A673 (cell line): ENCODE measurements at regions not wholly inside any gene's neighbourhood (a gene's known extent, or its start where the extent isn't known, plus 50 kb on each side); places are given as distances from the start of the nearest gene placed in this dataset.

Experiments
- EZH2 ChIP-seq: fragments of 200-600 bp; sonication (generic); IDR thresholded peaks from 2 replicates; pipeline ENCODE4 v1.6.1; 2017; ENCODE audit warnings: borderline replicate concordance, low read depth, mild to moderate bottlenecking, mixed read lengths, antibody characterized with exemption, low read length; ENCODE audit not compliant: poor library complexity, severe bottlenecking
- TF ChIP-seq, protein P1 (sequence below): fragments of 300-800, 200-600 bp; sonication (generic); conservative IDR thresholded peaks from 2 replicates; pipeline ENCODE4 v1.5.1; 2017; ENCODE audit warnings: low read depth, mild to moderate bottlenecking, antibody characterized with exemption, low read length, moderate library complexity, mixed read lengths

DNA sequence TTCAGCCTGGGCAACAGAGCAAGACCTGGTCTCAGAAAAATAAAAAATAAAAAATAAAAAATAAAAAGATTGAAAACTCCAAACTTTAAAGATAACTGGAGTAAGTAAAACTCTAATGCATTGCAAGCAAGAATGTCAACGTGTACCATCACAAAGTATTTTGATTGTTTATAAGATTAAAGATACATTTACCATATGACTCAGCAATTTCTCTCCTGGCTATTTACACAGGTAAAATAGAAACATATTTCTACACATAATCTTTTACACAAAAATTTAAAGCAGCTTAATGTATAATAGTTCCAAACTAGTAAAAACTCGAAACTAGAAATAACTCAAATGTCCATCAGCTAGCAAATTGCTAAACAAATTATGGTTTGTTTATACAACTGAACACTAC is 456.1 kb upstream of the RGS18 start:
- TF ChIP-seq, protein P1, sequence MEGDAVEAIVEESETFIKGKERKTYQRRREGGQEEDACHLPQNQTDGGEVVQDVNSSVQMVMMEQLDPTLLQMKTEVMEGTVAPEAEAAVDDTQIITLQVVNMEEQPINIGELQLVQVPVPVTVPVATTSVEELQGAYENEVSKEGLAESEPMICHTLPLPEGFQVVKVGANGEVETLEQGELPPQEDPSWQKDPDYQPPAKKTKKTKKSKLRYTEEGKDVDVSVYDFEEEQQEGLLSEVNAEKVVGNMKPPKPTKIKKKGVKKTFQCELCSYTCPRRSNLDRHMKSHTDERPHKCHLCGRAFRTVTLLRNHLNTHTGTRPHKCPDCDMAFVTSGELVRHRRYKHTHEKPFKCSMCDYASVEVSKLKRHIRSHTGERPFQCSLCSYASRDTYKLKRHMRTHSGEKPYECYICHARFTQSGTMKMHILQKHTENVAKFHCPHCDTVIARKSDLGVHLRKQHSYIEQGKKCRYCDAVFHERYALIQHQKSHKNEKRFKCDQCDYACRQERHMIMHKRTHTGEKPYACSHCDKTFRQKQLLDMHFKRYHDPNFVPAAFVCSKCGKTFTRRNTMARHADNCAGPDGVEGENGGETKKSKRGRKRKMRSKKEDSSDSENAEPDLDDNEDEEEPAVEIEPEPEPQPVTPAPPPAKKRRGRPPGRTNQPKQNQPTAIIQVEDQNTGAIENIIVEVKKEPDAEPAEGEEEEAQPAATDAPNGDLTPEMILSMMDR: no peak
- no peak for TF ChIP-seq EZH2
